Naive thymus-derived CD4-positive, alpha-beta T cell (primary cell): ENCODE measurements at regions not wholly inside any gene's neighbourhood (a gene's known extent, or its start where the extent isn't known, plus 50 kb on each side); places are given as distances from the start of the nearest gene placed in this dataset.
A peak's percentile ranks its signal among the peaks of the same experiment; 100 is the strongest.

Source experiments
- ATAC-seq: fragments of 150-1000 bp; cut with Tn5 transposase; 2 replicates; pipeline ENCODE4 v1.10.0; 2021; ENCODE audit warnings: mild to moderate bottlenecking, moderate library complexity
- CTCF ChIA-PET: fragments of 350-600 bp; sonication (Branson Sonifier 250); formaldehyde crosslinking; loops from one replicate; lab custom pipeline; 2021; ENCODE audit warnings: antibody characterized with exemption; lab: Charles Lee
- POLR2A ChIA-PET: fragments of 350-600 bp; sonication (Branson Sonifier 250); formaldehyde crosslinking; loops from one replicate; lab custom pipeline; 2021; ENCODE audit warnings: antibody characterized with exemption, inconsistent platforms; lab: Charles Lee
- DNase-seq, 9 donors: peaks; one replicate each; pipeline versions ENCODE4 v3.0.0 to v3.0.0-alpha.2; 2020 to 2022; ENCODE audit warnings: mixed read lengths in 1 of 9
- H3K27ac ChIP-seq: one replicate; pipeline ENCODE4 v1.7.0; 2013; ENCODE audit warnings: mild to moderate bottlenecking, low read depth, low read length, moderate library complexity
- H3K27me3 ChIP-seq, 2 donors: one replicate each; pipeline ENCODE4 v1.7.0; 2013; ENCODE audit warnings: low read length in 2 of 2, mild to moderate bottlenecking in 2 of 2, moderate library complexity in 2 of 2; ENCODE audit not compliant: control insufficient read depth in 2 of 2, insufficient read depth in 2 of 2
- H3K36me3 ChIP-seq, 3 experiments: 1 replicate in 2 of 3; 2 replicates in 1 of 3; pipeline ENCODE4 v1.7.0; 2013; ENCODE audit warnings: low read length in 3 of 3, mild to moderate bottlenecking in 3 of 3, moderate library complexity in 1 of 3; ENCODE audit not compliant: insufficient read depth in 3 of 3, control insufficient read depth in 2 of 3
- H3K4me1 ChIP-seq, 2 donors: one replicate each; pipeline ENCODE4 v1.7.0; 2013; ENCODE audit warnings: low read length in 2 of 2, mild to moderate bottlenecking in 2 of 2, moderate library complexity in 1 of 2; ENCODE audit not compliant: control insufficient read depth in 2 of 2, insufficient read depth in 2 of 2
- H3K4me3 ChIP-seq: 2 replicates; pipeline ENCODE4 v1.7.0; 2013; ENCODE audit warnings: mild to moderate bottlenecking, low read length
- H3K9me3 ChIP-seq, 3 experiments: 1 replicate in 2 of 3; 2 replicates in 1 of 3; pipeline ENCODE4 v1.7.0; 2013; ENCODE audit warnings: low read length in 3 of 3; ENCODE audit not compliant: control insufficient read depth in 2 of 3
- H3K27ac Mint-ChIP-seq, 9 donors: one replicate each; pipeline ENCODE4 v1.8.0; 2020 to 2022; ENCODE audit warnings: mixed read lengths in 9 of 9, mild to moderate bottlenecking in 8 of 9, moderate library complexity in 5 of 9, inconsistent platforms in 2 of 9
- H3K27me3 Mint-ChIP-seq, 5 donors: one replicate each; pipeline ENCODE4 v1.8.0; 2021 to 2022; ENCODE audit warnings: mixed read lengths in 5 of 5, mild to moderate bottlenecking in 1 of 5
- H3K36me3 Mint-ChIP-seq, 5 donors: one replicate each; pipeline ENCODE4 v1.8.0; 2020 to 2022; ENCODE audit warnings: mixed read lengths in 5 of 5, mild to moderate bottlenecking in 3 of 5, inconsistent platforms in 1 of 5
- H3K4me1 Mint-ChIP-seq, 7 donors: one replicate each; pipeline ENCODE4 v1.8.0; 2020 to 2022; ENCODE audit warnings: mixed read lengths in 7 of 7, mild to moderate bottlenecking in 3 of 7, inconsistent platforms in 1 of 7
- H3K4me3 Mint-ChIP-seq, 10 donors: one replicate each; pipeline ENCODE4 v1.8.0; 2020 to 2022; ENCODE audit warnings: mild to moderate bottlenecking in 10 of 10, mixed read lengths in 10 of 10, moderate library complexity in 6 of 10, inconsistent platforms in 2 of 10
- H3K9me3 Mint-ChIP-seq, 11 donors: one replicate each; pipeline ENCODE4 v1.8.0; 2020 to 2022; ENCODE audit warnings: mixed read lengths in 11 of 11, mild to moderate bottlenecking in 4 of 11, inconsistent platforms in 1 of 11, moderate library complexity in 1 of 11
- intact Hi-C, 2 donors: fragments of 100-400 bp; cut with micrococcal nuclease; formaldehyde crosslinking; loops; one replicate each; pipeline ENCODE4 v1.15.1; 2023

GRCh38 chr1:231108516-231109302 is 53.1 kb upstream of the TRIM67 start:
- H3K27ac ChIP-seq = no peak overlapping the region
- ChIA-PET CTCF (interaction anchor here (0.7 kb wide), 1 partner anchor 42 kb away, joined by 5 read pairs; no protein-coding TSS in a partner anchor), POLR2A (no interaction called here)
- peak overlapping the region in 1 of 9 donors; percentile 78 for H3K27ac Mint-ChIP-seq
- peak; percentile 58 for ATAC-seq
- intact Hi-C loops = no loop called here
- no peak overlapping the region for H3K4me3 ChIP-seq
- peaks cover 0 to 10% of the 10 kb centered on the region in 2 donors for H3K4me1 ChIP-seq
- peaks cover 0 to 21% (median 6%) of the 10 kb centered on the region in 11 donors for H3K9me3 Mint-ChIP-seq
- peaks cover 11 to 32% (median 20%) of the 10 kb centered on the region in 5 donors for H3K27me3 Mint-ChIP-seq
- peaks cover 0 to 4% (median 0%) of the 10 kb centered on the region in 3 experiments for H3K9me3 ChIP-seq
- H3K36me3 Mint-ChIP-seq = peaks cover 0 to 6% (median 0%) of the 10 kb centered on the region in 5 donors
- H3K27me3 ChIP-seq = no peaks in the 10 kb centered on the region
- peaks cover 5 to 15% (median 11%) of the 10 kb centered on the region in 7 donors for H3K4me1 Mint-ChIP-seq
- no peaks in the 10 kb centered on the region for H3K36me3 ChIP-seq
- DNase-seq = peak in 1 of 9 donors; percentile 4
- peak overlapping the region in 5 of 10 donors; percentile 3 to 46 (median 36) for H3K4me3 Mint-ChIP-seq

GRCh38 chr1:231107600-231108326 is 54.1 kb upstream of the TRIM67 start:
- Mint-ChIP-seq H3K9me3 (peaks cover 0 to 19% (median 6%) of the 10 kb centered on the region in 11 donors), H3K4me3 (peak overlapping the region in 2 of 10 donors; percentile 5 to 60), H3K4me1 (peaks cover 5 to 15% (median 11%) of the 10 kb centered on the region in 7 donors), H3K27ac (peak overlapping the region in 1 of 9 donors; percentile 70), H3K36me3 (peaks cover 0 to 6% (median 0%) of the 10 kb centered on the region in 5 donors), H3K27me3 (peaks cover 17 to 29% (median 20%) of the 10 kb centered on the region in 5 donors)
- no peak overlapping the region for H3K4me3 ChIP-seq
- ChIA-PET POLR2A (no interaction called here), CTCF (no interaction called here)
- peaks cover 0 to 4% (median 0%) of the 10 kb centered on the region in 3 experiments for H3K9me3 ChIP-seq
- intact Hi-C loops = no loop called here
- no peak overlapping the region for H3K27ac ChIP-seq
- ATAC-seq (no peak), DNase-seq (no peak)
- no peaks in the 10 kb centered on the region for H3K27me3 ChIP-seq
- H3K4me1 ChIP-seq = peaks cover 0 to 10% of the 10 kb centered on the region in 2 donors
- H3K36me3 ChIP-seq = no peaks in the 10 kb centered on the region

GRCh38 chr1:231107151-231107550 is 54.7 kb upstream of the TRIM67 start:
- DNase-seq (no peak), ATAC-seq (no peak)
- H3K4me3 Mint-ChIP-seq = no peak overlapping the region
- H3K27ac ChIP-seq = no peak overlapping the region
- peaks cover 0 to 4% (median 0%) of the 10 kb centered on the region in 3 experiments for H3K9me3 ChIP-seq
- H3K4me3 ChIP-seq = no peak overlapping the region
- H3K4me1 ChIP-seq = peaks cover 0 to 10% of the 10 kb centered on the region in 2 donors
- H3K27ac Mint-ChIP-seq = no peak overlapping the region
- H3K9me3 Mint-ChIP-seq = peaks cover 0 to 15% (median 4%) of the 10 kb centered on the region in 11 donors
- no peaks in the 10 kb centered on the region for H3K36me3 ChIP-seq
- ChIA-PET CTCF (no interaction called here), POLR2A (no interaction called here)
- H3K27me3 ChIP-seq = no peaks in the 10 kb centered on the region
- intact Hi-C loops = no loop called here
- H3K4me1 Mint-ChIP-seq = peaks cover 5 to 15% (median 11%) of the 10 kb centered on the region in 7 donors
- peaks cover 19 to 27% (median 22%) of the 10 kb centered on the region in 5 donors for H3K27me3 Mint-ChIP-seq
- peaks cover 0 to 4% (median 0%) of the 10 kb centered on the region in 5 donors for H3K36me3 Mint-ChIP-seq

- ATAC-seq (no peak), DNase-seq (no peak)
- Mint-ChIP-seq H3K36me3 (no peaks in the 10 kb centered on the region), H3K4me1 (peaks cover 5 to 15% (median 11%) of the 10 kb centered on the region in 7 donors), H3K27ac (no peak overlapping the region), H3K4me3 (no peak overlapping the region), H3K9me3 (peaks cover 0 to 9% (median 1%) of the 10 kb centered on the region in 11 donors), H3K27me3 (peaks cover 16 to 24% (median 20%) of the 10 kb centered on the region in 5 donors)
- CTCF ChIA-PET = no interaction called here
- H3K36me3 ChIP-seq = no peaks in the 10 kb centered on the region
- no peak overlapping the region for H3K27ac ChIP-seq
- no peak overlapping the region for H3K4me3 ChIP-seq
- no peaks in the 10 kb centered on the region for H3K27me3 ChIP-seq
- peaks cover 0 to 3% (median 0%) of the 10 kb centered on the region in 3 experiments for H3K9me3 ChIP-seq
- H3K4me1 ChIP-seq = peaks cover 0 to 10% of the 10 kb centered on the region in 2 donors
- intact Hi-C loops = no loop called here
- POLR2A ChIA-PET = no interaction called here
These were observed 55.5 kb upstream of the TRIM67 start for GRCh38 chr1:231106347-231106746.

- H3K9me3 Mint-ChIP-seq = peaks cover 0 to 1% (median 0%) of the 10 kb centered on the region in 11 donors
- Histone ChIP-seq H3K27ac (no peak overlapping the region), H3K27me3 (no peaks in the 10 kb centered on the region), H3K9me3 (no peaks in the 10 kb centered on the region), H3K4me1 (peaks cover 0 to 10% of the 10 kb centered on the region in 2 donors), H3K4me3 (no peak overlapping the region), H3K36me3 (no peaks in the 10 kb centered on the region)
- ChIA-PET CTCF (no interaction called here), POLR2A (interaction anchor here (0.6 kb wide), 1 partner anchor 11 kb away, joined by 3 read pairs; no protein-coding TSS in a partner anchor)
- ATAC-seq (no peak), DNase-seq (no peak)
- peaks cover 9 to 25% (median 24%) of the 10 kb centered on the region in 5 donors for H3K27me3 Mint-ChIP-seq
- H3K4me1 Mint-ChIP-seq = peaks cover 5 to 15% (median 11%) of the 10 kb centered on the region in 7 donors
- no peak overlapping the region for H3K4me3 Mint-ChIP-seq
- no peaks in the 10 kb centered on the region for H3K36me3 Mint-ChIP-seq
- no peak overlapping the region for H3K27ac Mint-ChIP-seq
- intact Hi-C loops = no loop called here
These were observed 56.9 kb upstream of the TRIM67 start for GRCh38 chr1:231104917-231105316.

GRCh38 chr1:231103961-231104360 is 57.9 kb upstream of the TRIM67 start:
- no peaks in the 10 kb centered on the region for H3K9me3 ChIP-seq
- no peaks in the 10 kb centered on the region for H3K36me3 Mint-ChIP-seq
- H3K4me3 Mint-ChIP-seq = no peak overlapping the region
- POLR2A ChIA-PET = no interaction called here
- no peaks in the 10 kb centered on the region for H3K27me3 ChIP-seq
- CTCF ChIA-PET = no interaction called here
- H3K27ac ChIP-seq = no peak overlapping the region
- H3K9me3 Mint-ChIP-seq = peaks cover 0 to 1% (median 0%) of the 10 kb centered on the region in 11 donors
- no peak overlapping the region for H3K4me3 ChIP-seq
- peaks cover 16 to 25% (median 24%) of the 10 kb centered on the region in 5 donors for H3K27me3 Mint-ChIP-seq
- H3K4me1 Mint-ChIP-seq = peaks cover 5 to 15% (median 10%) of the 10 kb centered on the region in 7 donors
- DNase-seq (no peak), ATAC-seq (no peak)
- peaks cover 0 to 10% of the 10 kb centered on the region in 2 donors for H3K4me1 ChIP-seq
- intact Hi-C loops = no loop called here
- no peaks in the 10 kb centered on the region for H3K36me3 ChIP-seq
- H3K27ac Mint-ChIP-seq = no peak overlapping the region
